Progenitor cell of endocrine pancreas (in vitro differentiated cells): ENCODE measurements at regions not wholly inside any gene's neighbourhood (a gene's known extent, or its start where the extent isn't known, plus 50 kb on each side); places are given as distances from the start of the nearest gene placed in this dataset.

Experiments
- DNase-seq: peaks from one replicate; pipeline ENCODE4 v3.0.0; 2021; ENCODE audit warnings: low spot score; ENCODE audit not compliant: unreplicated experiment
- H3K27ac Mint-ChIP-seq: 2 replicates; pipeline ENCODE4 v1.8.0; 2021; ENCODE audit warnings: mild to moderate bottlenecking, moderate library complexity, mixed read lengths
- H3K27me3 Mint-ChIP-seq: 2 replicates; pipeline ENCODE4 v1.8.0; 2021; ENCODE audit warnings: mixed read lengths
- H3K36me3 Mint-ChIP-seq: 2 replicates; pipeline ENCODE4 v1.8.0; 2022; ENCODE audit warnings: mixed read lengths; ENCODE audit not compliant: insufficient read depth
- H3K4me1 Mint-ChIP-seq: 2 replicates; pipeline ENCODE4 v1.8.0; 2021; ENCODE audit warnings: low read depth, mixed read lengths
- H3K4me3 Mint-ChIP-seq: 2 replicates; pipeline ENCODE4 v1.8.0; 2021; ENCODE audit warnings: low read depth, mild to moderate bottlenecking, moderate library complexity, mixed read lengths
- H3K9me3 Mint-ChIP-seq: 2 replicates; pipeline ENCODE4 v1.8.0; 2021; ENCODE audit warnings: low read depth, mixed read lengths
- TF ChIP-seq, protein P1 (sequence below): fragments of 200-600 bp; sonication (generic); IDR thresholded peaks from one replicate; pipeline ENCODE4 v1.5.0; 2021; ENCODE audit warnings: antibody characterized with exemption, mild to moderate bottlenecking; ENCODE audit not compliant: unreplicated experiment

- TF ChIP-seq, protein P1, sequence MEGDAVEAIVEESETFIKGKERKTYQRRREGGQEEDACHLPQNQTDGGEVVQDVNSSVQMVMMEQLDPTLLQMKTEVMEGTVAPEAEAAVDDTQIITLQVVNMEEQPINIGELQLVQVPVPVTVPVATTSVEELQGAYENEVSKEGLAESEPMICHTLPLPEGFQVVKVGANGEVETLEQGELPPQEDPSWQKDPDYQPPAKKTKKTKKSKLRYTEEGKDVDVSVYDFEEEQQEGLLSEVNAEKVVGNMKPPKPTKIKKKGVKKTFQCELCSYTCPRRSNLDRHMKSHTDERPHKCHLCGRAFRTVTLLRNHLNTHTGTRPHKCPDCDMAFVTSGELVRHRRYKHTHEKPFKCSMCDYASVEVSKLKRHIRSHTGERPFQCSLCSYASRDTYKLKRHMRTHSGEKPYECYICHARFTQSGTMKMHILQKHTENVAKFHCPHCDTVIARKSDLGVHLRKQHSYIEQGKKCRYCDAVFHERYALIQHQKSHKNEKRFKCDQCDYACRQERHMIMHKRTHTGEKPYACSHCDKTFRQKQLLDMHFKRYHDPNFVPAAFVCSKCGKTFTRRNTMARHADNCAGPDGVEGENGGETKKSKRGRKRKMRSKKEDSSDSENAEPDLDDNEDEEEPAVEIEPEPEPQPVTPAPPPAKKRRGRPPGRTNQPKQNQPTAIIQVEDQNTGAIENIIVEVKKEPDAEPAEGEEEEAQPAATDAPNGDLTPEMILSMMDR: no peak
- DNase-seq: no peak
- no peaks in the 10 kb centered on the region for H3K9me3 Mint-ChIP-seq
- H3K36me3 Mint-ChIP-seq: no peaks in the 10 kb centered on the region
- no peak overlapping the region for H3K27ac Mint-ChIP-seq
- no peak overlapping the region for H3K4me3 Mint-ChIP-seq
- H3K27me3 Mint-ChIP-seq: no peaks in the 10 kb centered on the region
- peaks cover 24% of the 10 kb centered on the region for H3K4me1 Mint-ChIP-seq
Measured at GRCh38 chr1:212233321-212233720, 51.9 kb upstream of the PPP2R5A start.

DNA sequence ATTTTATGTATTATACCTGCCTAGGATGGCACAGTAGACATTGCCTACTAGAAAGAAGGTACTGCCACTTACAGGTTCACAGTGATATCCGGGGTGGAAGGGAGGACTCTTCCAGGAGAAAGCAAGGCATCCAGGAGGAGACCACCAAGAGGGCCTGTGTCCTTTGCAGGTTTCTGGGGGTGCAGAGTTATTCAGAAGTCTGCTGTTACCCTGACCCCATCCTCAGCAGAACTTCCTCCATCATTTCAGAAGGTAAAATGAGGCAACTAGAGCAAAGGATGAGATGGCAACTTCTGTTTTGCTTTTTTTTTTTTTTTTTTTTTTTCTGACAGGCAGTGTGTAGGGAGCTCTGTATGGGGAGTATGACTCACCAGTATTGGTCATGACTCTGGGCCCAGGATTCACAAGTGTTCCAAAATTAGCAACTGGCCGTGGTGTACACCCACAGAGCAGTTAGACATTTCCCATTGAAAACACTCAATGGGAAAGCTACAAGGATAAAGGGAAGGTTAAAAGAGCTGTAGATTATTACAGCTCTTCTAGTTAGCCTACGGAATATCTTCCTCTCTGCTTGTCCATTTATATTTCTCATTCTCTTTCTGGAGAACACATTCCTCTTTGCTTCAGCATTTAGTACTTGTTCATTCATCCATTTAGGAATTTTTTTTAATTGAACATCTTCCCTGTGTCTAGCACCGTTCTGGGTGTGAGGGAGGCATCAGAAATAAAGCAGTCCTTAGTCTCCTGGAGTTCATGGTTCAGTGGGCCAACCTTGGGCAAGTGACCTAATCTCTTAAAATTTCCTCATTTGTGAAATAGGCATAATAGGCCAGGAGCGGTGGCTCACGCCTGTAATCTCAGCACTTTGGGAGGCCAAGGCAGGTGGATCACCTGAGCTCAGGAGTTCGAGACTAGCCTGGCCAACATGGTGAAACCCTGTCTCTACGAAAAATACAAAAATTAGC lies 50.5 kb upstream of the PPP2R5A start:
- TF ChIP-seq, protein P1: no peak
- H3K27ac Mint-ChIP-seq: no peak overlapping the region

More for the DNA sequence above, 50.5 kb upstream of the PPP2R5A start:
- no peaks in the 10 kb centered on the region for H3K36me3 Mint-ChIP-seq
- no peaks in the 10 kb centered on the region for H3K9me3 Mint-ChIP-seq
- peaks cover 22% of the 10 kb centered on the region for H3K4me1 Mint-ChIP-seq
- no peak for DNase-seq
- H3K4me3 Mint-ChIP-seq: no peak overlapping the region
- H3K27me3 Mint-ChIP-seq: no peaks in the 10 kb centered on the region
